ENCODE measurements at regions not wholly inside any gene's neighbourhood (a gene's known extent, or its start where the extent isn't known, plus 50 kb on each side); places are given as distances from the start of the nearest gene placed in this dataset.

DNA sequence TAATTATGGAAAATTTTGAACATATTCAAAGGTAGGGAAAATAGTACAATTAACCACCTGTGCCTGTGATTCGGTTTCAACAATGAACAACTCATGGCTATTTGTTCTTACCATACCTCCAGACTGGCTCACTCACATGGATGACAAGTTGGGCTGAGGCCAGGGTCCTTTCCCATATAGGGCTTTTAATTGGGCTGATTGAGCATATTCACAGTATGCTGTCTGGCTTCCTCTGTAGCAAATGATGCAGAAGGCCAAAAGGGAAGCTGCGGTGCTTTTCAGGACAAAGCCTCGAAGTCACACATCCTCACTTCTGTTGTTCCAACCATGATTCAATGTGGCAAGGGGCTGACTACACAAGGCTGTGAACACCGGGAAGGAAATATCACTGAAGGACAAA lies 297.5 kb upstream of the SLC16A7 start:
- TF ChIP-seq CTCF (IDR thresholded peaks at IDR 0.05) (no peak), SIN3A (IDR thresholded peaks at IDR 0.05; ENCODE audit: borderline replicate concordance, insufficient read depth, low read depth, low read length) (no peak), POLR2AphosphoS5 (IDR thresholded peaks at IDR 0.05; ENCODE audit: low read depth, low read length) (no peak), TCF7L2 (IDR thresholded peaks at IDR 0.05; ENCODE audit: low read depth, low read length) (no peak)
- TF ChIP-seq, protein P1, sequence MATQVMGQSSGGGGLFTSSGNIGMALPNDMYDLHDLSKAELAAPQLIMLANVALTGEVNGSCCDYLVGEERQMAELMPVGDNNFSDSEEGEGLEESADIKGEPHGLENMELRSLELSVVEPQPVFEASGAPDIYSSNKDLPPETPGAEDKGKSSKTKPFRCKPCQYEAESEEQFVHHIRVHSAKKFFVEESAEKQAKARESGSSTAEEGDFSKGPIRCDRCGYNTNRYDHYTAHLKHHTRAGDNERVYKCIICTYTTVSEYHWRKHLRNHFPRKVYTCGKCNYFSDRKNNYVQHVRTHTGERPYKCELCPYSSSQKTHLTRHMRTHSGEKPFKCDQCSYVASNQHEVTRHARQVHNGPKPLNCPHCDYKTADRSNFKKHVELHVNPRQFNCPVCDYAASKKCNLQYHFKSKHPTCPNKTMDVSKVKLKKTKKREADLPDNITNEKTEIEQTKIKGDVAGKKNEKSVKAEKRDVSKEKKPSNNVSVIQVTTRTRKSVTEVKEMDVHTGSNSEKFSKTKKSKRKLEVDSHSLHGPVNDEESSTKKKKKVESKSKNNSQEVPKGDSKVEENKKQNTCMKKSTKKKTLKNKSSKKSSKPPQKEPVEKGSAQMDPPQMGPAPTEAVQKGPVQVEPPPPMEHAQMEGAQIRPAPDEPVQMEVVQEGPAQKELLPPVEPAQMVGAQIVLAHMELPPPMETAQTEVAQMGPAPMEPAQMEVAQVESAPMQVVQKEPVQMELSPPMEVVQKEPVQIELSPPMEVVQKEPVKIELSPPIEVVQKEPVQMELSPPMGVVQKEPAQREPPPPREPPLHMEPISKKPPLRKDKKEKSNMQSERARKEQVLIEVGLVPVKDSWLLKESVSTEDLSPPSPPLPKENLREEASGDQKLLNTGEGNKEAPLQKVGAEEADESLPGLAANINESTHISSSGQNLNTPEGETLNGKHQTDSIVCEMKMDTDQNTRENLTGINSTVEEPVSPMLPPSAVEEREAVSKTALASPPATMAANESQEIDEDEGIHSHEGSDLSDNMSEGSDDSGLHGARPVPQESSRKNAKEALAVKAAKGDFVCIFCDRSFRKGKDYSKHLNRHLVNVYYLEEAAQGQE (IDR thresholded peaks at IDR 0.05; ENCODE audit: insufficient read depth in 1 of 2, low read depth in 2 of 2, low read length in 1 of 2): no peak
- no peaks in the 10 kb centered on the region for H3K36me3 ChIP-seq (ENCODE audit: control insufficient read depth, insufficient read depth, low read length)
- DNase-seq (ENCODE audit: low read depth, low spot score): no peak
- ATAC-seq: no peak
- H3K27me3 ChIP-seq (ENCODE audit: control insufficient read depth, insufficient read depth, low read length): no peaks in the 10 kb centered on the region
- ChIA-PET CTCF (no interaction called here), POLR2A (no interaction called here)
- no peak overlapping the region for H3K4me3 ChIP-seq (ENCODE audit: low read depth in 2 of 2, low read length in 2 of 2)
- no peak overlapping the region for H3K27ac ChIP-seq (ENCODE audit: low read length)
- no TSS peak for BruUV-seq (replicated peaks)
- no peaks in the 10 kb centered on the region for H3K4me1 ChIP-seq (ENCODE audit: control insufficient read depth, insufficient read depth, low read length)
- in situ Hi-C loops (cut with HindIII; ENCODE audit: low pct_unique_long_range_greater_than_20kb, low sequenced_read_pairs) (no loop called here), intact Hi-C loops (cut with micrococcal nuclease; ENCODE audit: unreplicated experiment) (no loop called here)
- H3K9me3 ChIP-seq (ENCODE audit: control insufficient read depth, insufficient read depth, low read depth, low read length): no peaks in the 10 kb centered on the region

GRCh38 chr12:59294221-59294620 lies 301.6 kb upstream of the SLC16A7 start:
- CTCF ChIA-PET: interaction anchor here (0.6 kb wide), 1 partner anchor 1582 kb away, joined by 3 read pairs; no protein-coding TSS in a partner anchor
- BruUV-seq (replicated peaks): no TSS peak

More at GRCh38 chr12:59294221-59294620, 301.6 kb upstream of the SLC16A7 start:
- in situ Hi-C loops (cut with HindIII; ENCODE audit: low pct_unique_long_range_greater_than_20kb, low sequenced_read_pairs) (no loop called here), intact Hi-C loops (cut with micrococcal nuclease; ENCODE audit: unreplicated experiment) (no loop called here)
- Histone ChIP-seq H3K27ac (ENCODE audit: low read length) (no peak overlapping the region), H3K36me3 (ENCODE audit: control insufficient read depth, insufficient read depth, low read length) (no peaks in the 10 kb centered on the region), H3K4me1 (ENCODE audit: control insufficient read depth, insufficient read depth, low read length) (no peaks in the 10 kb centered on the region), H3K4me3 (ENCODE audit: low read depth in 2 of 2, low read length in 2 of 2) (no peak overlapping the region), H3K27me3 (ENCODE audit: control insufficient read depth, insufficient read depth, low read length) (no peaks in the 10 kb centered on the region), H3K9me3 (ENCODE audit: control insufficient read depth, insufficient read depth, low read depth, low read length) (no peaks in the 10 kb centered on the region)
- TF ChIP-seq CTCF (IDR thresholded peaks at IDR 0.05) (no peak), POLR2AphosphoS5 (IDR thresholded peaks at IDR 0.05; ENCODE audit: low read depth, low read length) (no peak), TCF7L2 (IDR thresholded peaks at IDR 0.05; ENCODE audit: low read depth, low read length) (no peak), SIN3A (IDR thresholded peaks at IDR 0.05; ENCODE audit: borderline replicate concordance, insufficient read depth, low read depth, low read length) (no peak)
- TF ChIP-seq, protein P1 (IDR thresholded peaks at IDR 0.05; ENCODE audit: insufficient read depth in 1 of 2, low read depth in 2 of 2, low read length in 1 of 2): no peak
- ATAC-seq (no peak), DNase-seq (ENCODE audit: low read depth, low spot score) (no peak)
- POLR2A ChIA-PET: no interaction called here
